Neuronal stem cell (in vitro differentiated cells): ENCODE measurements at regions not wholly inside any gene's neighbourhood (a gene's known extent, or its start where the extent isn't known, plus 50 kb on each side); places are given as distances from the start of the nearest gene placed in this dataset.

Source experiments
- DNase-seq: peaks from one replicate; pipeline ENCODE4 v3.0.0-alpha.2; 2013; ENCODE audit warnings: low spot score
- H2AFZ ChIP-seq: one replicate; pipeline ENCODE4 v1.6.1; 2013; ENCODE audit warnings: mild to moderate bottlenecking, low read length, inconsistent platforms
- H2AK5ac ChIP-seq: 2 replicates; pipeline ENCODE4 v1.6.1; 2013; ENCODE audit warnings: low read depth, mild to moderate bottlenecking, inconsistent platforms, low read length, moderate library complexity, mixed read lengths
- H2BK120ac ChIP-seq: 2 replicates; pipeline ENCODE4 v1.6.1; 2013; ENCODE audit warnings: low read depth, mild to moderate bottlenecking, inconsistent platforms, low read length, moderate library complexity, mixed read lengths
- H2BK12ac ChIP-seq: one replicate; pipeline ENCODE4 v1.6.1; 2013; ENCODE audit warnings: low read length, inconsistent platforms
- H2BK15ac ChIP-seq: 2 replicates; pipeline ENCODE4 v1.6.1; 2013; ENCODE audit warnings: mild to moderate bottlenecking, low read length, inconsistent platforms, mixed read lengths
- H2BK5ac ChIP-seq: one replicate; pipeline ENCODE4 v1.6.1; 2013; ENCODE audit warnings: inconsistent platforms, mild to moderate bottlenecking, low read length, moderate library complexity
- H3K14ac ChIP-seq: one replicate; pipeline ENCODE4 v1.6.1; 2013; ENCODE audit warnings: low read length, inconsistent platforms
- H3K18ac ChIP-seq: 2 replicates; pipeline ENCODE4 v1.6.1; 2013; ENCODE audit warnings: low read length, inconsistent platforms
- H3K23ac ChIP-seq: 2 replicates; pipeline ENCODE4 v1.6.1; 2013; ENCODE audit warnings: low read depth, mild to moderate bottlenecking, mixed read lengths, low read length, inconsistent platforms; ENCODE audit not compliant: poor library complexity
- H3K27ac ChIP-seq: replicated peaks from 3 replicates; pipeline ENCODE4 v1.5.1; 2013; ENCODE audit warnings: low read length, inconsistent platforms
- H3K27me3 ChIP-seq, 3 experiments: 2 replicates each; pipeline ENCODE4 v1.6.1; 2013; ENCODE audit warnings: low read length in 3 of 3, mild to moderate bottlenecking in 2 of 3, inconsistent platforms in 1 of 3, low read depth in 1 of 3, mixed read lengths in 1 of 3, moderate library complexity in 1 of 3; ENCODE audit not compliant: control insufficient read depth in 3 of 3, insufficient read depth in 3 of 3
- H3K36me3 ChIP-seq, 2 donors: replicated peaks in 1 of 2; 2 replicates each; pipeline ENCODE4 v1.6.1; 2013; ENCODE audit warnings: low read length in 2 of 2; ENCODE audit not compliant: control insufficient read depth in 2 of 2, insufficient read depth in 2 of 2
- H3K4ac ChIP-seq: 2 replicates; pipeline ENCODE4 v1.6.1; 2013; ENCODE audit warnings: inconsistent platforms, mild to moderate bottlenecking, low read length, moderate library complexity
- H3K4me1 ChIP-seq, 2 donors: 1 replicate in 1 of 2; 2 replicates in 1 of 2; pipeline ENCODE4 v1.6.1; 2013; ENCODE audit warnings: low read length in 2 of 2, low read depth in 1 of 2; ENCODE audit not compliant: control insufficient read depth in 2 of 2, insufficient read depth in 1 of 2
- H3K4me2 ChIP-seq: one replicate; pipeline ENCODE4 v1.6.1; 2013; ENCODE audit warnings: mild to moderate bottlenecking, low read length, inconsistent platforms; ENCODE audit not compliant: insufficient read depth, poor library complexity, severe bottlenecking
- H3K4me3 ChIP-seq, 2 donors: 2 replicates each; pipeline ENCODE4 v1.5.1; 2013; ENCODE audit warnings: low read length in 2 of 2, mild to moderate bottlenecking in 2 of 2, inconsistent platforms in 1 of 2, moderate library complexity in 1 of 2
- H3K79me1 ChIP-seq: one replicate; pipeline ENCODE4 v1.6.1; 2013; ENCODE audit warnings: low read depth, mild to moderate bottlenecking, inconsistent platforms, low read length, moderate library complexity
- H3K9ac ChIP-seq: one replicate; pipeline ENCODE4 v1.6.1; 2013; ENCODE audit warnings: mild to moderate bottlenecking, low read depth, low read length, inconsistent platforms; ENCODE audit not compliant: poor library complexity
- H3K9me3 ChIP-seq, 2 donors: replicated peaks in 1 of 2; 2 replicates each; pipeline versions ENCODE3 to v1.6.1; 2013; ENCODE audit warnings: low read length in 2 of 2, mild to moderate bottlenecking in 2 of 2, inconsistent platforms in 1 of 2, low read depth in 1 of 2, mixed read lengths in 1 of 2, moderate library complexity in 1 of 2; ENCODE audit not compliant: control insufficient read depth in 2 of 2, insufficient read depth in 1 of 2
- H4K8ac ChIP-seq: one replicate; pipeline ENCODE4 v1.6.1; 2013; ENCODE audit warnings: low read depth, mild to moderate bottlenecking, inconsistent platforms, low read length, moderate library complexity
- H4K91ac ChIP-seq: one replicate; pipeline ENCODE4 v1.6.1; 2013; ENCODE audit warnings: low read length, low read depth, mild to moderate bottlenecking, inconsistent platforms; ENCODE audit not compliant: poor library complexity
- WGBS, 2 donors: extraction: QIAGEN DNeasy Blood & Tissue Kit; methylation state at CpG; one replicate each; pipeline ENCODE4 v1.1.7; 2013; ENCODE audit warnings: missing lambda C conversion rate in 2 of 2, mixed read lengths in 1 of 2; ENCODE audit not compliant: insufficient read length in 2 of 2, insufficient replicate concordance in 1 of 2; ENCODE audit errors: extremely low coverage in 2 of 2; 5-methylcytosine and 5-hydroxymethylcytosine counted together

DNA sequence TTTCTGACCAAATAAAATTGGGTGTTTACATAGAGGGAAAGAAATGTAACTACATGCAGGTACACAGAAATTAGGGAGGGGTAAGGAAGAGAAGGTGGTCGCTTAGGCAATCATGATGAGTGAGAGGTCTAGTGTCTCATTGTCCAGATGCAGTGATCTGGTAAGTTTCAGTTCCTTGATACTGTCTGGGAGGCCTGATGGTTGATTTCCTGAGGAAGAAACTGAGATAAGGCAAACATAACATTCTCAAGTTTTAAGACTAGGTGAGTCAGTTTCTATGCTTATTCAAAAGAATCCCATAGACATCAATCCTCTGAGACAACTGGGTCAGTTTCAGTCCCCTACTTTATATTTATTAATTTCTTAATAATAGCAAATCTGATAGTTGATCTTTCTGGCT is 843.3 kb upstream of the CDH10 start:
- Histone ChIP-seq H2AK5ac (no peak overlapping the region), H3K27ac (no peak overlapping the region), H2BK5ac (no peak overlapping the region), H3K4ac (no peak overlapping the region), H3K18ac (no peak overlapping the region), H3K4me2 (no peak overlapping the region), H3K23ac (no peak overlapping the region), H3K4me3 (no peak overlapping the region), H3K27me3 (no peaks in the 10 kb centered on the region), H3K4me1 (no peaks in the 10 kb centered on the region), H2BK15ac (no peak overlapping the region), H3K79me1 (no peaks in the 10 kb centered on the region), H3K14ac (no peak overlapping the region), H3K9me3 (no peaks in the 10 kb centered on the region), H2BK120ac (no peak overlapping the region), H2BK12ac (no peak overlapping the region), H3K36me3 (no peaks in the 10 kb centered on the region), H4K91ac (no peak overlapping the region), H3K9ac (no peak overlapping the region), H2AFZ (no peak overlapping the region), H4K8ac (no peak overlapping the region)
- whole genome bisulfite sequencing, 2 donors = no CpG with 5 or more reads among the region's 1 CpG
- DNase-seq = no peak

DNA sequence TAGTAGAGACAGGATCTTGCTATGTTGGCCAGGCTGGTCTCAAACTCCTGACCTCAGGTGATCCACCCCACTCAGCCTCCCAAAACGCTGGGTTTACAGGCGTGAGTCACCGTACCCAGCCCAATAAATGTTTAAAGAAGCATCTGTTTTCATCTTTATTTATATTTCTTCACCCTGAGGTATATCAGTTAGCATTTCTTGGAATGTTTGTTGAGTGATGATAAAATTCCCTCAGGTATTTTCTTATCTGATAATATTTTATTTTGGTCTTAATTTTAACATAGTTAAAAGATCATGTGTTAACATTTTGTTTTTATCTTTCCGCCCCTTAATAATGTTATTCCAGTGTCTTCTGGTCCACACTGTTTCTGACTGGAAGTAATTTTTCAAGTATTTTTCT is 839.6 kb upstream of the CDH10 start:
- Histone ChIP-seq H3K27me3 (no peaks in the 10 kb centered on the region), H2AFZ (no peak overlapping the region), H3K27ac (no peak overlapping the region), H2BK5ac (no peak overlapping the region), H3K4me2 (no peak overlapping the region), H3K4ac (no peak overlapping the region), H3K9me3 (no peaks in the 10 kb centered on the region), H3K4me1 (peaks cover 0 to 5% of the 10 kb centered on the region in 2 donors), H3K18ac (no peak overlapping the region), H2BK120ac (no peak overlapping the region), H2AK5ac (no peak overlapping the region), H3K9ac (no peak overlapping the region), H4K8ac (no peak overlapping the region), H3K36me3 (no peaks in the 10 kb centered on the region), H2BK12ac (no peak overlapping the region), H3K79me1 (no peaks in the 10 kb centered on the region), H2BK15ac (no peak overlapping the region), H3K14ac (no peak overlapping the region), H3K4me3 (no peak overlapping the region), H3K23ac (no peak overlapping the region), H4K91ac (no peak overlapping the region)
- no CpG with 5 or more reads among the region's 4 CpGs for WGBS, 2 donors
- no peak for DNase-seq

DNA sequence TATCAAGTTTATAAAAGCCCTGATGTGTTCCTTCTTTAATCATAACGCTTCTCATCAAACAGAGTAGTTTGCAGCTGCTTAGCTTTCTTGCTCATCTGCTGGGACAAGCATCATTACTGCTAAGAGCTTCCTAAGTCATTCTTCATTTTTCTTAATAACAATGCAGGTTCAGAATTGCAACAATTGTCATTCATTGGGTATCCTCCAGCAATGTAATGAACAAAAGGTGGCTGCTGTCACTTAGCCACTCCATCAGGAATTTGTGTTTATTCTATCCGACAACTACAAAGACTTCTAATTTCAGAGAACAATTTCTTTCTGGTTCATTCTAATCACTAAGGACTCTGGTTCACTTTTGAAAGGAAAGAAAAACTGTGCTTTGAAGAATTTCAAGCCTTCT is 836.7 kb upstream of the CDH10 start:
- no CpG with 5 or more reads among the region's 2 CpGs for WGBS, 2 donors
- no peak overlapping the region for H3K14ac ChIP-seq
- no peak overlapping the region for H3K4ac ChIP-seq
- no peaks in the 10 kb centered on the region for H3K79me1 ChIP-seq
- no peak overlapping the region for H4K8ac ChIP-seq
- H3K36me3 ChIP-seq = no peaks in the 10 kb centered on the region
- H3K4me1 ChIP-seq = peaks cover 0 to 5% of the 10 kb centered on the region in 2 donors
- H3K27me3 ChIP-seq = no peaks in the 10 kb centered on the region
- no peak overlapping the region for H2AFZ ChIP-seq
- DNase-seq = peak; percentile 6
- no peak overlapping the region for H2BK12ac ChIP-seq
- H3K27ac ChIP-seq = no peak overlapping the region
- H3K23ac ChIP-seq = no peak overlapping the region
- no peak overlapping the region for H2BK120ac ChIP-seq
- H3K9ac ChIP-seq = no peak overlapping the region
- no peak overlapping the region for H2BK5ac ChIP-seq
- no peak overlapping the region for H2AK5ac ChIP-seq
- H4K91ac ChIP-seq = no peak overlapping the region
- no peak overlapping the region for H2BK15ac ChIP-seq
- no peak overlapping the region for H3K4me3 ChIP-seq
- no peaks in the 10 kb centered on the region for H3K9me3 ChIP-seq
- no peak overlapping the region for H3K18ac ChIP-seq
- H3K4me2 ChIP-seq = no peak overlapping the region

DNA sequence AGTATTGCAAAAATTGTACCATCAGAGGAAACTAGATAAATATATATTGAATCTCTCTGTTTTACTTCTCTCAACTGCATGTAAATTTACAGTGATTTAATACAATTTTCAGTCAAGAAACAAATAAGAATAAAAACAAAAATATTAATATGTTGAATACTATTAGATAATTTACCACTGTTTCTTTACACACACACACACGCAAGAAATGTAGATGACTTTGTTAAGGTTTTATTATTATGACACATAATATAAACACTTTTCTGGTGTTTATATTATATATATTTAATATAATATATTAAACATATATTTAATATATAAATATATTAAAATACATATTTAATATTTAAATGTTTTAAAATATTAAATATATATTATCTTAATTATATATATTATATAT is 814.3 kb upstream of the CDH10 start:
- Histone ChIP-seq H3K27me3 (no peaks in the 10 kb centered on the region), H2BK12ac (no peak overlapping the region), H3K79me1 (no peaks in the 10 kb centered on the region), H2BK5ac (no peak overlapping the region), H2AK5ac (no peak overlapping the region), H2AFZ (no peak overlapping the region), H3K4me3 (no peak overlapping the region), H3K4me2 (no peak overlapping the region), H2BK120ac (no peak overlapping the region), H3K18ac (no peak overlapping the region), H3K4me1 (no peaks in the 10 kb centered on the region), H3K27ac (no peak overlapping the region), H3K4ac (no peak overlapping the region), H4K91ac (no peak overlapping the region), H4K8ac (no peak overlapping the region), H3K23ac (no peak overlapping the region), H3K9me3 (peaks cover 0 to 3% of the 10 kb centered on the region in 2 donors), H2BK15ac (no peak overlapping the region), H3K14ac (no peak overlapping the region), H3K36me3 (no peaks in the 10 kb centered on the region), H3K9ac (no peak overlapping the region)
- no peak for DNase-seq
- WGBS, 2 donors = no CpG with 5 or more reads among the region's 1 CpG
